ENCODE measurements at regions not wholly inside any gene's neighbourhood (a gene's known extent, or its start where the extent isn't known, plus 50 kb on each side); places are given as distances from the start of the nearest gene placed in this dataset.

DNA sequence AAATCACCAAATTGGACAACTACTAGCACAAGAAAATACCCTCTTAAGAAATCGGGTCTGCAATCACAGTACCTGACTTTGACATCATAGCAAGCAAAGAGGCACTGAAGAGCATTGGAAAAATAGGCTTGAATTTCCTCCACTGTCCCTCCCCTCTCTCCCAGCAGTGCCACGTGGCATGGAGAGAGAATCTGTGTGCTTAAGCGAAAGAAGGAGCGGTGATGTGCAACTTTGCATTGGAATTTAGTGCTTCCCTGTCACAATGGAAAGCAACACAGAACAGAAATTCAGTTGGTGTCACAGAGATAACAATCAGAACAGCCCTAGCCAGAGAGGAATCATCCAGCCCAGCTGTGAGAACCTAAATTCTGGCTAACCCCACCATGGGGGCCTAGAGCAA lies 207.5 kb upstream of the SLITRK3 start:
- 65 to 74% methylated on average over 2 to 4 of the region's 4 CpGs for WGBS, 2 experiments (ENCODE audit: insufficient coverage in 1 of 2, insufficient read length in 1 of 2)
- Histone ChIP-seq H3K4me3 (ENCODE audit: low read length) (no peak overlapping the region), H3K27ac (ENCODE audit: low read depth, low read length) (no peak overlapping the region), H3K36me3 (ENCODE audit: control insufficient read depth, insufficient read depth, low read length) (no peaks in the 10 kb centered on the region), H3K9ac (ENCODE audit: extremely low read depth, low read length, poor library complexity, severe bottlenecking) (no peak overlapping the region), H3K27me3 (ENCODE audit: control insufficient read depth, insufficient read depth, low read length, poor library complexity, severe bottlenecking) (no peaks in the 10 kb centered on the region), H3K9me3 (ENCODE audit: control insufficient read depth, low read length) (no peaks in the 10 kb centered on the region), H3K4me1 (ENCODE audit: control insufficient read depth, insufficient read depth, low read length) (no peaks in the 10 kb centered on the region)
- H3K4me1 Mint-ChIP-seq, result no peaks in the 10 kb centered on the region
- TF ChIP-seq, protein P1, sequence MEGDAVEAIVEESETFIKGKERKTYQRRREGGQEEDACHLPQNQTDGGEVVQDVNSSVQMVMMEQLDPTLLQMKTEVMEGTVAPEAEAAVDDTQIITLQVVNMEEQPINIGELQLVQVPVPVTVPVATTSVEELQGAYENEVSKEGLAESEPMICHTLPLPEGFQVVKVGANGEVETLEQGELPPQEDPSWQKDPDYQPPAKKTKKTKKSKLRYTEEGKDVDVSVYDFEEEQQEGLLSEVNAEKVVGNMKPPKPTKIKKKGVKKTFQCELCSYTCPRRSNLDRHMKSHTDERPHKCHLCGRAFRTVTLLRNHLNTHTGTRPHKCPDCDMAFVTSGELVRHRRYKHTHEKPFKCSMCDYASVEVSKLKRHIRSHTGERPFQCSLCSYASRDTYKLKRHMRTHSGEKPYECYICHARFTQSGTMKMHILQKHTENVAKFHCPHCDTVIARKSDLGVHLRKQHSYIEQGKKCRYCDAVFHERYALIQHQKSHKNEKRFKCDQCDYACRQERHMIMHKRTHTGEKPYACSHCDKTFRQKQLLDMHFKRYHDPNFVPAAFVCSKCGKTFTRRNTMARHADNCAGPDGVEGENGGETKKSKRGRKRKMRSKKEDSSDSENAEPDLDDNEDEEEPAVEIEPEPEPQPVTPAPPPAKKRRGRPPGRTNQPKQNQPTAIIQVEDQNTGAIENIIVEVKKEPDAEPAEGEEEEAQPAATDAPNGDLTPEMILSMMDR (conservative IDR thresholded peaks at IDR 0.05), result no peak
- H3K36me3 Mint-ChIP-seq (ENCODE audit: low read depth), result no peaks in the 10 kb centered on the region
- DNase-seq, result no peak
- H3K27me3 Mint-ChIP-seq (ENCODE audit: insufficient read depth), result no peaks in the 10 kb centered on the region
- H3K9me3 Mint-ChIP-seq, result no peaks in the 10 kb centered on the region
- no peak overlapping the region for H3K27ac Mint-ChIP-seq
- no peak overlapping the region for H3K4me3 Mint-ChIP-seq

DNA sequence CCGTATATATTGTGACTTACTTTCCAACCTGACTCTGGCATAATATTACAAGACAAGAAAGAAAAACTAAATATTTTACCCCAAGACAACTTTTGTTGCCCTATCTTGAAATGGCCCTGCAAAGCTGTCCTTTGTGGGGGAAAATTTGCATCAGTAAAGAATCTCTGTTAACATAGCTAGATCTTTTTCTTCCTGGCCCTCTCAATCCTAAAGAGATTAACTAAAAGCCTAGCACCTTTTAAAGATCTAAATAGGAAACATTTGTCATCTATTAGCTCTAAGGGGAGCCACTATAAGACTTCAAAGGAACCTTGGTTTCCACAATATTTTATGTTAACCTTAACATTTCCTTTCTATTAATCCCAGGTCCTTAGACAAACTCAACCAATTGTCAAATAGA lies 199.0 kb upstream of the SLITRK3 start:
- no peak overlapping the region for H3K4me3 Mint-ChIP-seq
- H3K4me3 ChIP-seq (ENCODE audit: low read length), result no peak overlapping the region
- no peaks in the 10 kb centered on the region for H3K27me3 ChIP-seq (ENCODE audit: control insufficient read depth, insufficient read depth, low read length, poor library complexity, severe bottlenecking)
- no peak overlapping the region for H3K9ac ChIP-seq (ENCODE audit: extremely low read depth, low read length, poor library complexity, severe bottlenecking)
- no peaks in the 10 kb centered on the region for H3K36me3 ChIP-seq (ENCODE audit: control insufficient read depth, insufficient read depth, low read length)
- 83% methylated on average over 1 of the region's 1 CpG; no CpG with 5 or more reads in 1 of the 2 experiments for WGBS, 2 experiments (ENCODE audit: insufficient coverage in 1 of 2, insufficient read length in 1 of 2)
- TF ChIP-seq, protein P1 (conservative IDR thresholded peaks at IDR 0.05), result no peak
- H3K27me3 Mint-ChIP-seq (ENCODE audit: insufficient read depth), result no peaks in the 10 kb centered on the region
- DNase-seq, result no peak
- H3K9me3 ChIP-seq (ENCODE audit: control insufficient read depth, low read length), result no peaks in the 10 kb centered on the region
- no peaks in the 10 kb centered on the region for H3K4me1 ChIP-seq (ENCODE audit: control insufficient read depth, insufficient read depth, low read length)
- no peak overlapping the region for H3K27ac Mint-ChIP-seq
- no peak overlapping the region for H3K27ac ChIP-seq (ENCODE audit: low read depth, low read length)
- no peaks in the 10 kb centered on the region for H3K36me3 Mint-ChIP-seq (ENCODE audit: low read depth)
- peaks cover 14% of the 10 kb centered on the region for H3K4me1 Mint-ChIP-seq
- no peaks in the 10 kb centered on the region for H3K9me3 Mint-ChIP-seq

DNA sequence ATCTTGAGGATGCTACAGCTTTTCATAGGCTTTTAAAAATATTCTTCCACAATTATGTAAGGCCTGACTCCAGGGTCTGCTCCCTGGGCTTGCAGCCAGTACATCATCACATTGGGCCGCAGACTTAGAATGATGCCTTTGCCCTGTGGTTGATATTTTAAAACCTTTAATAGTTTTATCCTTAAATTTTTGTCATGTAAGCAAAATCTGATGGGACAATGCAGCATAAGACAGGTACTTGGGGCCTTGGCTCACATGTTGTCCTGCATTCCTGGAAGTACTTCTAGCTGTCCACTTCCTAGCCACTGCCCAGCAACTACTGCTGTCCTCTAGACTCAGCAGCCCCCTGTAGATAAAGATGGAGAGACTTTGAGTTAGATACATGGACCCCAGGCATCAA lies 197.3 kb upstream of the SLITRK3 start:
- Histone ChIP-seq H3K9ac (ENCODE audit: extremely low read depth, low read length, poor library complexity, severe bottlenecking) (no peak overlapping the region), H3K9me3 (ENCODE audit: control insufficient read depth, low read length) (no peaks in the 10 kb centered on the region), H3K27ac (ENCODE audit: low read depth, low read length) (no peak overlapping the region), H3K4me3 (ENCODE audit: low read length) (no peak overlapping the region), H3K4me1 (ENCODE audit: control insufficient read depth, insufficient read depth, low read length) (no peaks in the 10 kb centered on the region), H3K36me3 (ENCODE audit: control insufficient read depth, insufficient read depth, low read length) (no peaks in the 10 kb centered on the region), H3K27me3 (ENCODE audit: control insufficient read depth, insufficient read depth, low read length, poor library complexity, severe bottlenecking) (no peaks in the 10 kb centered on the region)
- 83% methylated on average over 1 of the region's 1 CpG; no CpG with 5 or more reads in 1 of the 2 experiments for WGBS, 2 experiments (ENCODE audit: insufficient coverage in 1 of 2, insufficient read length in 1 of 2)
- peaks cover 14% of the 10 kb centered on the region for H3K4me1 Mint-ChIP-seq
- TF ChIP-seq, protein P1 (conservative IDR thresholded peaks at IDR 0.05), result no peak
- no peaks in the 10 kb centered on the region for H3K9me3 Mint-ChIP-seq
- H3K36me3 Mint-ChIP-seq (ENCODE audit: low read depth), result no peaks in the 10 kb centered on the region
- H3K27me3 Mint-ChIP-seq (ENCODE audit: insufficient read depth), result no peaks in the 10 kb centered on the region
- peak; percentile 39 for DNase-seq
- no peak overlapping the region for H3K27ac Mint-ChIP-seq
- no peak overlapping the region for H3K4me3 Mint-ChIP-seq
